ENCODE measurements at regions not wholly inside any gene's neighbourhood (a gene's known extent, or its start where the extent isn't known, plus 50 kb on each side); places are given as distances from the start of the nearest gene placed in this dataset.

DNA sequence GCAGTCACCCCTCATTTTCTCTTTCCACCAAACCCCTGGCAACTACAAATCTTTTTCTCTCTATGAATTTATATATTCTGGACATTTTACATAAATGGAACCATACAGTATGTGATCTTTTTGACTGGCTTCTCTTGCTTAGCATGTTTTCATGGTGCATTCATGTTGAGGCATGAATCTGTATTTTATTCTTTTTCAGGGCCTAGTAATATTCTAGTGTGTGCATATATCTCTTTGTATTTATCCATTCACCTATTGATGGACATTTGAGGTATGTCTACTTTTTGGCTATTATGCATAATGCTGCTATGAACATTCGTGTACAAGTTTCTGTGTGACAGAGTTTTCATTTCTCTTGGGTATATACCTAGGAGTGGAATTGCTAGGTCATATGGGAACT is 78.2 kb downstream of the HACD1 start:
- Histone ChIP-seq H3K27ac (ENCODE audit: low read depth in 2 of 2, low read length in 1 of 2) (no peak overlapping the region), H3K36me3 (replicated peaks in 1 of 2; ENCODE audit: control insufficient read depth in 1 of 2, insufficient read depth in 2 of 2, low read length in 1 of 2) (no peaks in the 10 kb centered on the region), H3K4me3 (ENCODE audit: low read depth in 2 of 2, low read length in 1 of 2) (no peak overlapping the region), H2AFZ (ENCODE audit: low read depth) (no peak overlapping the region), H3K27me3 (ENCODE audit: insufficient read depth) (no peaks in the 10 kb centered on the region), H3F3A (replicated peaks; ENCODE audit: insufficient read depth) (no peaks in the 10 kb centered on the region), H4K20me1 (ENCODE audit: insufficient read depth) (no peaks in the 10 kb centered on the region), H3K9ac (no peak overlapping the region), H3K79me2 (ENCODE audit: insufficient read depth) (no peaks in the 10 kb centered on the region), H3K9me3 (no peaks in the 10 kb centered on the region), H3K4me1 (ENCODE audit: control insufficient read depth in 1 of 2, insufficient read depth in 2 of 2, low read depth in 1 of 2, low read length in 1 of 2) (no peaks in the 10 kb centered on the region), H3K9me2 (no peaks in the 10 kb centered on the region), H3K4me2 (no peak overlapping the region)
- DNase-seq = no peak
- CTCF ChIA-PET = interaction anchor here (1.0 kb wide), 1 partner anchor 9 kb away, joined by 3 read pairs; no protein-coding TSS in a partner anchor
- TF ChIP-seq JUND (IDR thresholded peaks at IDR 0.05) (no peak), EP300 (IDR thresholded peaks at IDR 0.05; ENCODE audit: borderline replicate concordance in 1 of 2, low read depth in 1 of 2, low read length in 1 of 2) (no peak), RAD21 (IDR thresholded peaks at IDR 0.05; ENCODE audit: low read length) (no peak), CHD2 (IDR thresholded peaks at IDR 0.05; ENCODE audit: low read length, partially characterized antibody) (no peak), FOSL2 (IDR thresholded peaks at IDR 0.05; ENCODE audit: borderline replicate concordance, low read depth) (no peak)
- POLR2A ChIA-PET = no interaction called here
- WGBS (ENCODE audit: low lambda C conversion rate) = 71% methylated on average over 1 of the region's 1 CpG

- H3K4me2 ChIP-seq = no peak overlapping the region
- ChIA-PET CTCF (no interaction called here), POLR2A (interaction anchor here (0.6 kb wide), 1 partner anchor 64 kb away, joined by 3 read pairs; no protein-coding TSS in a partner anchor)
- H3K9ac ChIP-seq = no peak overlapping the region
- 80% methylated on average over 7 of the region's 7 CpGs for WGBS (ENCODE audit: low lambda C conversion rate)
- H3K36me3 ChIP-seq (replicated peaks in 1 of 2; ENCODE audit: control insufficient read depth in 1 of 2, insufficient read depth in 2 of 2, low read length in 1 of 2) = no peaks in the 10 kb centered on the region
- H3F3A ChIP-seq (replicated peaks; ENCODE audit: insufficient read depth) = no peaks in the 10 kb centered on the region
- H3K4me1 ChIP-seq (ENCODE audit: control insufficient read depth in 1 of 2, insufficient read depth in 2 of 2, low read depth in 1 of 2, low read length in 1 of 2) = no peaks in the 10 kb centered on the region
- TF ChIP-seq NRF1 (IDR thresholded peaks at IDR 0.05; ENCODE audit: low read depth, low read length) (no peak), RXRA (IDR thresholded peaks at IDR 0.05; ENCODE audit: borderline replicate concordance, low read depth) (no peak), JUND (IDR thresholded peaks at IDR 0.05) (no peak), CHD2 (IDR thresholded peaks at IDR 0.05; ENCODE audit: low read length, partially characterized antibody) (no peak), USF2 (IDR thresholded peaks at IDR 0.05; ENCODE audit: borderline replicate concordance, low read depth, low read length) (no peak), GATA2 (CRISPR knock-in tag; IDR thresholded peaks at IDR 0.05) (no peak), CTCF (IDR thresholded peaks at IDR 0.05) (no peak), RCOR1 (IDR thresholded peaks at IDR 0.05; ENCODE audit: low read length) (no peak)
- H2AFZ ChIP-seq (ENCODE audit: low read depth) = no peak overlapping the region
- DNase-seq = no peak
- H3K27ac ChIP-seq (ENCODE audit: low read depth in 2 of 2, low read length in 1 of 2) = no peak overlapping the region
- H3K4me3 ChIP-seq (ENCODE audit: low read depth in 2 of 2, low read length in 1 of 2) = no peak overlapping the region
- H3K9me3 ChIP-seq = no peaks in the 10 kb centered on the region
- H3K9me2 ChIP-seq = no peaks in the 10 kb centered on the region
- H3K79me2 ChIP-seq (ENCODE audit: insufficient read depth) = no peaks in the 10 kb centered on the region
- no peaks in the 10 kb centered on the region for H3K27me3 ChIP-seq (ENCODE audit: insufficient read depth)
- H4K20me1 ChIP-seq (ENCODE audit: insufficient read depth) = no peaks in the 10 kb centered on the region
Observed at GRCh38 chr10:17537281-17537680, 79.9 kb downstream of the HACD1 start.

Data from SK-N-SH (cell line).